22Rv1 (cell line): ENCODE measurements at regions not wholly inside any gene's neighbourhood (a gene's known extent, or its start where the extent isn't known, plus 50 kb on each side); places are given as distances from the start of the nearest gene placed in this dataset.

Source experiments
- H3K27ac ChIP-seq: fragments of 450-650 bp; 2 replicates; pipeline ENCODE4 v1.5.1; 2017
- CTCF ChIP-seq: fragments of 450-650 bp; IDR thresholded peaks from 2 replicates; pipeline ENCODE4 v1.5.1; 2017; ENCODE audit warnings: mild to moderate bottlenecking
- ZFX ChIP-seq: fragments of 450-650 bp; IDR thresholded peaks from 2 replicates; pipeline ENCODE4 v1.6.1; 2017; ENCODE audit warnings: antibody characterized with exemption, borderline replicate concordance

- TF ChIP-seq CTCF (no peak), ZFX (no peak)
- no peak overlapping the region for H3K27ac ChIP-seq
Measured at GRCh38 chr5:125109293-125109692, 362.9 kb upstream of the ZNF608 start.

DNA sequence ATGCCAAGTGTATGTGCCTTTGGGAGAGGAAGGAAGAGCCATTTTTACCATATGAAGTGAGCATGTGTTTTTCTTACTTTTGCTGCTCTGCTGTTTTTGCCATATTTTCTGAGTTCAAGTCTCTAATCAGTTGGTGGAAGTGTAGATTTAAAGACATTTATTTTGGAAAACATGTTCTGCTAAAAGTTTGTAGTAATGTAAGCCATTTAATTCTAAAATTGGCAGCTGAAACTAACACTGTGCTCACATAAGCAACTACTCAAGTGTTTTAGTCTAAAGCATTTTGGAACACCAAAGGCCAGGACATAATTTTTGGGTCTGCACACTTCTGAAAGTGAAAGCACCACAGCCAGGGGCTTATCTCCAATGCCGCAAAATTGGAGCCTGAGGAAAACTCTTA lies 363.4 kb upstream of the ZNF608 start:
- TF ChIP-seq CTCF: no peak
- TF ChIP-seq ZFX: no peak
- no peak overlapping the region for H3K27ac ChIP-seq

DNA sequence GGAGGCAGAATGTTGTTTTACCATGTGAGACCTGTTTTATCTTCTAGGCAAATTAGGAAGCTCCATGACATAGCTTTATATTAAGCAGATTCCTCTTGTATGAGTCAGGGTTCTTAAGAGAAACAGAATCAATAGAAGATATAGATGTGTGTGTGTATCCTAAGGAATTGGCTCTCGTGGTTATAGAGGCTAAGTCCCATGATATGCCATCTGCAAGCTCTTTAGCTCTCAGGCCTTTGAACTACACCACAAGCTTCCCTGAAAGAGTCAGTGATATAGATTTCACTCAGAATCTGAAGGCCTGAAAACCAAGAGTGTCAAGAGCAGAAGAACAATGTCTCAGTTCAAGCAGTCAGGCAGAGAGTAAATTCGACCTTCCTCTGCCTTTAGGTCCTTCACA lies 365.8 kb upstream of the ZNF608 start:
- TF ChIP-seq ZFX (no peak), CTCF (no peak)
- no peak overlapping the region for H3K27ac ChIP-seq

DNA sequence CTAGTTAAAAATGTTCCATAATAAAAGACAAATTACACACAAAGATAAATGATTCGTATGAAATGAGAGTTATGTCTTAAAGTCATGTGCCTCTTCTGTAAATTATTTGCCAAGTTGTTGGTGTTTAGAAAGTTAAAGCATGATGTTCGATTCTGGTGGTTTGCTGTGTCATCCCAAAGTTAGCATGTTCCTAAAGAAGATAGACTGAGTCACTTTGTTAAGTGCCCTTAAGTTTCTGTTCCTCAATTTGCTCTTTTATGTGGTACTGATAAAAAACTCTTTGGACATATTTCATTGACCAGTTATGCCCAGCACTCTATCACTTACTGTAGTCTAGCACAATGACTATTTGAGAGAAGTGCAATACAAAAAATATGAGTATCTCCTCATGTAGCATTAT lies 366.9 kb upstream of the ZNF608 start:
- TF ChIP-seq ZFX (no peak), CTCF (no peak)
- H3K27ac ChIP-seq: no peak overlapping the region

GRCh38 chr5:125115195-125115525 lies 368.7 kb upstream of the ZNF608 start:
- TF ChIP-seq CTCF (no peak), ZFX (no peak)

GRCh38 chr5:125117566-125117965 lies 371.1 kb upstream of the ZNF608 start:
- H3K27ac ChIP-seq: no peak overlapping the region
- no peak for TF ChIP-seq CTCF
- no peak for TF ChIP-seq ZFX

More at GRCh38 chr5:125115195-125115525, 368.7 kb upstream of the ZNF608 start:
- no peak overlapping the region for H3K27ac ChIP-seq

DNA sequence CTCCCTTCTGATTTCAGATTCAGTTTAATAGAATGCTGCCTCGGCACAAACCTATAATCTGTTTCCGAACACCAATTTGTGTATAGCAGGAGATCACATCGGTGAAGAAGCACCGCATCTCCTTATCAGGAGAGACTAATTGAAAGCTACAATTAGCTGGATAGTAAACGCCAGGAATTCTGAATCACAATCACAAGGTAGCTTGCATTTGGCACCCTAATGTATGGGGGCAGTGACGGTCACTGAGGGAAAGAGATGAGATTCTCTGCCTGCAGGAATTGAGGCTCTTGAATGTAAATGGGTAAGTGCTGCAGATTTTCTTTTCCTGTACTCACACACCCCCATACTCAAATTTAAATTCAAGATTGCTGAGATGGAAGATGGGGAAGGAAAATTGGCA lies 373.6 kb upstream of the ZNF608 start:
- TF ChIP-seq ZFX (no peak), CTCF (no peak)
- H3K27ac ChIP-seq: no peak overlapping the region
